ENCODE measurements at regions not wholly inside any gene's neighbourhood (a gene's known extent, or its start where the extent isn't known, plus 50 kb on each side); places are given as distances from the start of the nearest gene placed in this dataset.

DNA sequence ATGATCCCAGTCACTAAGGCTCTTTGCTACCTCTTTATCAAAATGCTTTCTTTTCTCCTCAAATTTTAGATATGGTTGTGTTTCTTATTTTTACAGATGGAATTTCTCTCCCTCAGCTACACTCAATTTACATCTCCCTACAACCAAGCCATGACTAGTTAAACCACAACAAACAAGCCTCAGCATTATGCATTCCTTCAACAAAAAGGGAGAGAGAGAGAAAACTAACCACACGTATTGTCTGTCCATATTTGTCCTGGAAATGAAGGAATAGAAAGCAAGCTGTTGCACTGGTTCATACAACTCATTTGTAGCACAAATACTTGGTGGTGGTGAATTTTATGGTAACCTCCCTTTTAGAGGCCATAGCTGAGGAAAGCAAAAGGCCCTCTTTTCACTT is 286.4 kb downstream of the AHR start:
- H3K4me3 ChIP-seq (ENCODE audit: low read depth, low read length) = no peak overlapping the region
- ChIA-PET POLR2A (no interaction called here), CTCF (interaction anchor here (1.0 kb wide), 1 partner anchor 13 kb away, joined by 3 read pairs; no protein-coding TSS in a partner anchor)
- TF ChIP-seq, protein P1, sequence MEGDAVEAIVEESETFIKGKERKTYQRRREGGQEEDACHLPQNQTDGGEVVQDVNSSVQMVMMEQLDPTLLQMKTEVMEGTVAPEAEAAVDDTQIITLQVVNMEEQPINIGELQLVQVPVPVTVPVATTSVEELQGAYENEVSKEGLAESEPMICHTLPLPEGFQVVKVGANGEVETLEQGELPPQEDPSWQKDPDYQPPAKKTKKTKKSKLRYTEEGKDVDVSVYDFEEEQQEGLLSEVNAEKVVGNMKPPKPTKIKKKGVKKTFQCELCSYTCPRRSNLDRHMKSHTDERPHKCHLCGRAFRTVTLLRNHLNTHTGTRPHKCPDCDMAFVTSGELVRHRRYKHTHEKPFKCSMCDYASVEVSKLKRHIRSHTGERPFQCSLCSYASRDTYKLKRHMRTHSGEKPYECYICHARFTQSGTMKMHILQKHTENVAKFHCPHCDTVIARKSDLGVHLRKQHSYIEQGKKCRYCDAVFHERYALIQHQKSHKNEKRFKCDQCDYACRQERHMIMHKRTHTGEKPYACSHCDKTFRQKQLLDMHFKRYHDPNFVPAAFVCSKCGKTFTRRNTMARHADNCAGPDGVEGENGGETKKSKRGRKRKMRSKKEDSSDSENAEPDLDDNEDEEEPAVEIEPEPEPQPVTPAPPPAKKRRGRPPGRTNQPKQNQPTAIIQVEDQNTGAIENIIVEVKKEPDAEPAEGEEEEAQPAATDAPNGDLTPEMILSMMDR (IDR thresholded peaks at IDR 0.05; ENCODE audit: insufficient read depth, low read length, missing control alignments) = no peak
- no peak for DNase-seq (ENCODE audit: low read depth, low spot score)

DNA sequence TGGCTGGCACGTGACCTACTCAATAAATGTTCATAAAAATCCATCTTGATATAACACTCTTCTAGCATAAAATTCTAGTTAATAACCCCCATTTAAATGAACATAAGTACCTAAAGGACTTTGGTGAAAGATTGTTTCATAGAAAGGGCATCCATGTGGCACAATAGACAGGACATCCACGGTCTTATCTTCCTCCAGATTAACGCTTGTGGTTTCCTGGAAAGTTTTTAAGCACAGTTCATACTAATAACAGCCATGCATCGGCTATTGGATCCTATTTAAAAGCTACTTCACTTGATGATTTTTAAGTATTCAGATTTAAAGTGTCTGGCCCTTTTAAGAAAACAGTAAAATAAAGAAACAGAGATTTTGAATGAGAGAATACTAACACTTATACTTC is 288.3 kb downstream of the AHR start:
- POLR2A ChIA-PET = no interaction called here
- no peak for DNase-seq (ENCODE audit: low read depth, low spot score)
- TF ChIP-seq, protein P1 (IDR thresholded peaks at IDR 0.05; ENCODE audit: insufficient read depth, low read length, missing control alignments) = no peak
- CTCF ChIA-PET = interaction anchor here (1.0 kb wide), 1 partner anchor 11 kb away, joined by 3 read pairs; no protein-coding TSS in a partner anchor
- H3K4me3 ChIP-seq (ENCODE audit: low read depth, low read length) = no peak overlapping the region

DNA sequence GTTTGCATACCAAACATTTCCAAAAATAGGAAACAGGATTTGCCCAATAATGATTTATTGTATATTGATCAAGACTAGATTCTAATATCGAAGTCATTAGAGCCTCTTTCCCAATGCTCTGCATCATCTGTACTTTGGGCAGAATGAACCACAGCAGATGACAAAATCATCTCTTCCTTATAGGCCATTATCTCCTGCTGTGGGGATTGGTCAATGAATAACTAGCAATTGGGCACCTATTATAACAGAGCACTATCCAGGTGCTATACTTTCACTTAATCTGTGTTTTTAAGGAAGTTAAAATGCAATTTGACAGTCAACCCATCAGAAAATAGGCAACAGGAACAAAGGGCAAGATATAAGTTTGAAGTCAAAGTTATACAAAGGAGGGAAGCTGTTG is 290.3 kb downstream of the AHR start:
- H3K4me3 ChIP-seq (ENCODE audit: low read depth, low read length) = no peak overlapping the region
- DNase-seq (ENCODE audit: low read depth, low spot score) = no peak
- TF ChIP-seq, protein P1 (IDR thresholded peaks at IDR 0.05; ENCODE audit: insufficient read depth, low read length, missing control alignments) = no peak
- POLR2A ChIA-PET = no interaction called here
- CTCF ChIA-PET = interaction anchor here (1.4 kb wide), 1 partner anchor 606 kb away, joined by 3 read pairs; no protein-coding TSS in a partner anchor

DNA sequence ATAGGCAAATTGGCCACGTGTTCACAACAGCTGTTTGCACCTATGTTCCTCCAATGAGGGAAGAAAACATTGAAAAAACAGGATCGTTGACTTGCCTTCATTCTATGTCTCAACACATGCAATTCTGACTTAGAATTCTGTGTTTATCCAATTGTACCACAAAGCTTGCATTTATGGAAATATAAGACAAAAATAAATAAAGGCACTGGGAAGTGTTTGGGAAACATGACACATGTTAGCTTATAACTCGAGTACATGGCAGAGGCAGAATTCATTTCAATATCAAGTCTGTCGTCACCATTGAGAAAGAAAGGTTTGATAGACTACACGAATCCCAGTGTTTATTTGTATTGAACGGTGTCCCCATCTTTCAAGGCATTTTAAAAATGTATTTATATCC is 291.2 kb downstream of the AHR start:
- ChIA-PET CTCF (no interaction called here), POLR2A (no interaction called here)
- TF ChIP-seq, protein P1 (IDR thresholded peaks at IDR 0.05; ENCODE audit: insufficient read depth, low read length, missing control alignments) = no peak
- no peak overlapping the region for H3K4me3 ChIP-seq (ENCODE audit: low read depth, low read length)
- no peak for DNase-seq (ENCODE audit: low read depth, low spot score)

DNA sequence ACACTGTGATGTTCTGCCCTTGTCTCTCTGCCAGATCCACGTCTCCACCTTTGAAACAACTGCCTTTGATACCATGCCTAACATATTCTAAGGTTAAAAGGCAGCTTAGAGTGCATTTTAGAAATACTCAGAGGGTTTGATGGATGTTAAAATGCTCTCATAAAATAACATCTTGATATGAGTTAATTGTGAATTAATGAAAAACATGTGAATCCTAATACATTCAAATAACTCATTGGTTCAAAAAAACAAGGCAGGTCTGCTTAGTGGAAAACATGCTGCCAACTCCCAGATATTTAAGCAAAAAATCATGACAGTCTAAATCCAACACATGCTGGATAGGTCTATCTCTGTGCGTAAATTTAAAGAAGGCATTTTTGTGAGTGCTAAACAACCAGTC is 291.8 kb downstream of the AHR start:
- CTCF ChIA-PET = no interaction called here
- H3K4me3 ChIP-seq (ENCODE audit: low read depth, low read length) = no peak overlapping the region
- POLR2A ChIA-PET = no interaction called here
- TF ChIP-seq, protein P1 (IDR thresholded peaks at IDR 0.05; ENCODE audit: insufficient read depth, low read length, missing control alignments) = no peak
- DNase-seq (ENCODE audit: low read depth, low spot score) = no peak

DNA sequence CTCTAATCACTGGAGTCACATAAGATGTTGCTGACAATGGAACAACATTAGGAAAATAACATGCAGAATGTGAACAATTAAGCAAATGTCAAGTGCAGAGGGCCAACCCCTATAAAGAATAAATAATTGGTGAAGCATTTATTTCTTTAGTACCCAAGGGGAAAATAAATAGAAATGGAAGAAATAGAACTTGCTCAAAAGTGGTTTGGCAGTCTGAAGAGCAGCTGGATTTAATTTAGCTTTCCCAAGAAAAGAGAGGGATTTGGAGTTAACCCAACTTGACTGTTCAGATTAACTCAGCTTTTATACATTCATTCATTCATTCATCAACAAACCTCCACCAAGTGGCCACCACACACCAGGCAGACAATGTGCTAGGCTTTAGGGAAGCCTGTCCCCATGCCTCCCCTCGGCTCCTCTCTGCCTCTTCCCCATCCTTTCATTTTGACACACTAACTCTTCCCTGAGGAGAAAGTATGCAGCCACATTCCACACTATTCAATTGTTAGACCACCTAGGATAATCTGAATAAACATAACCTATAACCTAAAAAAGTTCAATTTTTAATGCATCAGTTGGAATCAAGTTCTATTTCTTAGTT is 295.5 kb downstream of the AHR start:
- CTCF ChIA-PET = interaction anchor here (1.1 kb wide), 1 partner anchor 529 kb away, joined by 3 read pairs; no protein-coding TSS in a partner anchor
- H3K4me3 ChIP-seq (ENCODE audit: low read depth, low read length) = no peak overlapping the region
- POLR2A ChIA-PET = interaction anchor here (0.7 kb wide), 1 partner anchor 63 kb away, joined by 3 read pairs; no protein-coding TSS in a partner anchor
- TF ChIP-seq, protein P1 (IDR thresholded peaks at IDR 0.05; ENCODE audit: insufficient read depth, low read length, missing control alignments) = no peak
- DNase-seq (ENCODE audit: low read depth, low spot score) = no peak

Measured in AG04449 (cell line).